IMR-90 (cell line): ENCODE measurements at regions not wholly inside any gene's neighbourhood (a gene's known extent, or its start where the extent isn't known, plus 50 kb on each side); places are given as distances from the start of the nearest gene placed in this dataset.

Experiments
- ATAC-seq: fragments of 200-7000 bp; cut with Tn5 transposase; 2 replicates; pipeline ENCODE4 v1.9.1; 2020; ENCODE audit warnings: low read depth, mild to moderate bottlenecking, moderate library complexity
- BruUV-seq: library from RNA; stranded (reverse); fragments of 400-500 nt; replicated peaks from 2 replicates; lab custom pipeline; 2021; lab: Mats Ljungman, UMichigan
- CTCF ChIA-PET: fragments of 300-600 bp; formaldehyde crosslinking; extraction: SDS; loops from one replicate; lab custom pipeline; 2021; ENCODE audit warnings: antibody characterized with exemption; lab: Yijun Ruan, JAX
- POLR2A ChIA-PET: fragments of 300-600 bp; sonication (Branson Sonifier 250); formaldehyde crosslinking; loops from one replicate; lab custom pipeline; 2022; ENCODE audit warnings: antibody characterized with exemption; ENCODE audit not compliant: unreplicated experiment; lab: Charles Lee
- DNase-seq: peaks from one replicate; pipeline ENCODE4 v3.0.0; 2013
- H2AFZ ChIP-seq: replicated peaks from 2 replicates; pipeline ENCODE3; 2013; ENCODE audit warnings: low read length, mild to moderate bottlenecking; ENCODE audit not compliant: poor library complexity
- H2AK5ac ChIP-seq: 2 replicates; pipeline ENCODE4 v1.6.1; 2013; ENCODE audit warnings: low read depth, low read length, inconsistent platforms
- H2AK9ac ChIP-seq: replicated peaks from 2 replicates; pipeline ENCODE3; 2013; ENCODE audit warnings: mild to moderate bottlenecking, low read depth, low read length, moderate library complexity; ENCODE audit not compliant: poor library complexity
- H2BK120ac ChIP-seq: 2 replicates; pipeline ENCODE4 v1.6.1; 2013; ENCODE audit warnings: low read depth, low read length, inconsistent platforms
- H2BK15ac ChIP-seq: 3 replicates; pipeline ENCODE4 v1.6.1; 2013; ENCODE audit warnings: low read depth, low read length, inconsistent platforms
- H2BK20ac ChIP-seq: 2 replicates; pipeline ENCODE4 v1.6.1; 2013; ENCODE audit warnings: low read depth, mild to moderate bottlenecking, inconsistent platforms, low read length, moderate library complexity
- H2BK5ac ChIP-seq: 2 replicates; pipeline ENCODE4 v1.6.1; 2013; ENCODE audit warnings: mild to moderate bottlenecking, low read depth, low read length, inconsistent platforms; ENCODE audit not compliant: poor library complexity, severe bottlenecking
- H3K14ac ChIP-seq: replicated peaks from 2 replicates; pipeline ENCODE4 v1.6.1; 2013; ENCODE audit warnings: low read depth, low read length, inconsistent platforms
- H3K18ac ChIP-seq: 2 replicates; pipeline ENCODE4 v1.6.1; 2013; ENCODE audit warnings: low read depth, low read length, control low read depth
- H3K23ac ChIP-seq: 2 replicates; pipeline ENCODE4 v1.6.1; 2013; ENCODE audit warnings: low read depth, low read length, inconsistent platforms
- H3K27ac ChIP-seq: 2 replicates; pipeline ENCODE4 v1.5.1; 2013; ENCODE audit warnings: mild to moderate bottlenecking, control low read depth, low read length; ENCODE audit not compliant: insufficient read depth
- H3K27me3 ChIP-seq: 2 replicates; pipeline ENCODE4 v1.6.1; 2013; ENCODE audit warnings: low read length; ENCODE audit not compliant: control insufficient read depth, insufficient read depth
- H3K36me3 ChIP-seq: 2 replicates; pipeline ENCODE4 v1.6.1; 2013; ENCODE audit warnings: low read length, mixed read lengths; ENCODE audit not compliant: control insufficient read depth, insufficient read depth
- H3K4ac ChIP-seq: 2 replicates; pipeline ENCODE4 v1.6.1; 2013; ENCODE audit warnings: low read depth, low read length, inconsistent platforms
- H3K4me1 ChIP-seq: 2 replicates; pipeline ENCODE4 v1.6.1; 2013; ENCODE audit warnings: low read length, mixed read lengths; ENCODE audit not compliant: control insufficient read depth, insufficient read depth
- H3K4me2 ChIP-seq: 2 replicates; pipeline ENCODE4 v1.6.1; 2013; ENCODE audit warnings: low read depth, mild to moderate bottlenecking, control low read depth, low read length, moderate library complexity
- H3K4me3 ChIP-seq: 2 replicates; pipeline ENCODE4 v1.5.1; 2013; ENCODE audit warnings: low read depth, mild to moderate bottlenecking, control low read depth, low read length, moderate library complexity; ENCODE audit not compliant: insufficient read depth
- H3K56ac ChIP-seq: 2 replicates; pipeline ENCODE4 v1.6.1; 2013; ENCODE audit warnings: low read length, inconsistent platforms; ENCODE audit not compliant: insufficient read depth; ENCODE audit errors: extremely low read depth
- H3K79me1 ChIP-seq, 2 experiments: 2 replicates each; pipeline ENCODE4 v1.6.1; 2013; ENCODE audit warnings: low read length in 2 of 2, inconsistent platforms in 1 of 2, low read depth in 1 of 2
- H3K9ac ChIP-seq: 2 replicates; pipeline ENCODE4 v1.6.1; 2013; ENCODE audit warnings: low read depth, low read length, control low read depth
- H3K9me1 ChIP-seq: 2 replicates; pipeline ENCODE4 v1.6.1; 2013; ENCODE audit warnings: low read length, inconsistent platforms; ENCODE audit not compliant: insufficient read depth
- H3K9me3 ChIP-seq: 2 replicates; pipeline ENCODE4 v1.6.1; 2013; ENCODE audit warnings: low read length; ENCODE audit not compliant: control insufficient read depth, insufficient read depth
- H4K20me1 ChIP-seq: 2 replicates; pipeline ENCODE4 v1.6.1; 2013; ENCODE audit warnings: low read length, inconsistent platforms; ENCODE audit not compliant: insufficient read depth
- H4K5ac ChIP-seq: 2 replicates; pipeline ENCODE4 v1.6.1; 2013; ENCODE audit warnings: mild to moderate bottlenecking, low read depth, low read length, control low read depth
- H4K8ac ChIP-seq, 2 experiments: 2 replicates each; pipeline ENCODE4 v1.6.1; 2013; ENCODE audit warnings: low read depth in 2 of 2, low read length in 2 of 2, control low read depth in 1 of 2, inconsistent platforms in 1 of 2
- H4K91ac ChIP-seq: 2 replicates; pipeline ENCODE4 v1.6.1; 2013; ENCODE audit warnings: low read depth, low read length, inconsistent platforms; ENCODE audit not compliant: insufficient read depth
- BHLHE40 ChIP-seq: fragments of 150-350 bp; IDR thresholded peaks from 2 replicates; pipeline ENCODE4 v1.6.1; 2016; ENCODE audit warnings: mild to moderate bottlenecking, low read depth, low read length
- CEBPB ChIP-seq: IDR thresholded peaks from 2 replicates; pipeline ENCODE4 v1.6.1; 2012; ENCODE audit warnings: low read depth, low read length, improper control_type of control experiment
- CHD1 ChIP-seq: IDR thresholded peaks from 2 replicates; pipeline ENCODE4 v1.6.1; 2012; ENCODE audit warnings: low read depth, low read length, improper control_type of control experiment
- FOS ChIP-seq: fragments of 150-350 bp; IDR thresholded peaks from 2 replicates; pipeline ENCODE4 v1.6.1; 2016; ENCODE audit warnings: low read depth, low read length
- MAFK ChIP-seq: IDR thresholded peaks from 2 replicates; pipeline ENCODE4 v1.6.1; 2012; ENCODE audit warnings: low read depth, low read length, improper control_type of control experiment
- MAZ ChIP-seq: IDR thresholded peaks from 2 replicates; pipeline ENCODE4 v1.6.1; 2012; ENCODE audit warnings: low read depth, mild to moderate bottlenecking, low read length, improper control_type of control experiment, moderate library complexity, borderline replicate concordance
- MXI1 ChIP-seq: IDR thresholded peaks from 2 replicates; pipeline ENCODE4 v1.6.1; 2012; ENCODE audit warnings: low read depth, mild to moderate bottlenecking, low read length, moderate library complexity, borderline replicate concordance
- NFE2L2 ChIP-seq: fragments of 150-350 bp; IDR thresholded peaks from 2 replicates; pipeline ENCODE4 v1.6.1; 2016; ENCODE audit warnings: low read depth, mild to moderate bottlenecking, low read length
- POLR2A ChIP-seq: IDR thresholded peaks from 2 replicates; pipeline ENCODE4 v1.6.1; 2012; ENCODE audit warnings: mild to moderate bottlenecking, low read depth, low read length
- RAD21 ChIP-seq: IDR thresholded peaks from 2 replicates; pipeline ENCODE4 v1.6.1; 2012; ENCODE audit warnings: low read length, improper control_type of control experiment
- RCOR1 ChIP-seq: IDR thresholded peaks from 2 replicates; pipeline ENCODE4 v1.6.1; 2012; ENCODE audit warnings: mild to moderate bottlenecking, low read length, improper control_type of control experiment; ENCODE audit not compliant: insufficient replicate concordance
- RFX5 ChIP-seq: IDR thresholded peaks from 2 replicates; pipeline ENCODE4 v1.8.0; 2012; ENCODE audit warnings: low read depth, mild to moderate bottlenecking, low read length, moderate library complexity
- SMC3 ChIP-seq: fragments of 150-350 bp; IDR thresholded peaks from 2 replicates; pipeline ENCODE4 v1.6.1; 2016; ENCODE audit warnings: low read depth, mild to moderate bottlenecking, antibody characterized with exemption, low read length, moderate library complexity
- whole genome bisulfite sequencing, 2 experiments: methylation state at CpG; one replicate each; pipeline versions ENCODE4 v1.1.5 to v1.1.7; 2013; ENCODE audit warnings: missing lambda C conversion rate in 2 of 2; ENCODE audit not compliant: insufficient read length in 1 of 2; ENCODE audit errors: extremely low coverage in 2 of 2; 5-methylcytosine and 5-hydroxymethylcytosine counted together
- dilution Hi-C: fragments of 300-500 bp; cut with HindIII; formaldehyde crosslinking; loops from one replicate; pipeline ENCODE4 v1.14.3; 2018; ENCODE audit warnings: low sequenced_read_pairs; ENCODE audit not compliant: unreplicated experiment
- in situ Hi-C: fragments of 300-500 bp; cut with MboI; formaldehyde crosslinking; loops from 3 replicates; pipeline ENCODE4 v1.14.3; 2019; ENCODE audit warnings: low sequenced_read_pairs, inconsistent platforms, mixed read lengths
- intact Hi-C: fragments of 100-400 bp; cut with micrococcal nuclease; formaldehyde crosslinking; loops from 2 replicates; pipeline ENCODE4 v1.10.0; 2022
- TF ChIP-seq, protein P1 (sequence below): fragments of 150-350 bp; IDR thresholded peaks from 2 replicates; pipeline ENCODE4 v1.6.1; 2016; ENCODE audit warnings: low read depth, mild to moderate bottlenecking, low read length, moderate library complexity, borderline replicate concordance
- TF ChIP-seq, protein P2 (sequence below): conservative IDR thresholded peaks from 2 replicates; pipeline ENCODE4 v1.5.1; 2012; ENCODE audit warnings: mild to moderate bottlenecking, low read depth, low read length, improper control_type of control experiment
- TF ChIP-seq, protein P3 (sequence below): fragments of 150-350 bp; IDR thresholded peaks from 2 replicates; pipeline ENCODE4 v1.6.1; 2017; ENCODE audit warnings: mild to moderate bottlenecking, antibody characterized with exemption, low read length, low read depth

DNA sequence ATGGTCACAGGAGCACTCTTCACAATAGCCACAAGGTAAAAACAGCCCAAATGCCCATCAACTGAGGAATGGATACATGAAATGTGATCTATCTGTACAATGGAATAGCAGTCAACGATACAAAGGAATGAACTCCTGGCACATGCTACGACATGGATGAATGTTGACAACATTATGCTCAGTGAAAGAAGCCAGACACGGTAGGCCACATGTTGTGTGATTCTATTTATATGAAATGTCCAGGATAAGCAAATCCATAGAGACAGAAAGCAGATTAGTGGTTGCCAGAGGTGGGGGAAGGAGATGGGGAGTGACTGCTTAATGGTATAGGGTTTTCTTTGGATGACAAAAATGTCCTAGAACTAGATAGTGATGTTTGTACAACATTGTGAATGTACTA is 58.7 kb upstream of the GPM6B start:
- Histone ChIP-seq H3K56ac (no peak overlapping the region), H3K4ac (no peak overlapping the region), H3K4me1 (peaks cover 6% of the 10 kb centered on the region), H3K27ac (no peak overlapping the region), H3K9me3 (no peaks in the 10 kb centered on the region), H2AK9ac (no peak overlapping the region), H3K18ac (no peak overlapping the region), H2BK15ac (no peak overlapping the region), H3K27me3 (peaks cover 8% of the 10 kb centered on the region), H3K9me1 (peaks cover 4% of the 10 kb centered on the region; the same call in 1 of the 2 replicates), H3K9ac (no peak overlapping the region), H2BK120ac (no peak overlapping the region), H3K79me1 (no peaks in the 10 kb centered on the region), H2BK20ac (no peak overlapping the region), H3K14ac (no peak overlapping the region), H3K4me3 (no peak overlapping the region), H2BK5ac (no peak overlapping the region), H3K23ac (no peak overlapping the region), H4K91ac (no peak overlapping the region), H4K20me1 (no peaks in the 10 kb centered on the region), H4K8ac (no peak overlapping the region), H2AK5ac (no peak overlapping the region), H3K36me3 (no peaks in the 10 kb centered on the region), H2AFZ (no peak overlapping the region), H3K4me2 (no peak overlapping the region), H4K5ac (no peak overlapping the region)
- TF ChIP-seq SMC3 (no peak), BHLHE40 (no peak), RAD21 (no peak), MAZ (no peak), CEBPB (no peak), CHD1 (no peak), FOS (no peak), RCOR1 (no peak), RFX5 (no peak), MAFK (no peak), POLR2A (no peak), NFE2L2 (no peak), MXI1 (no peak)
- TF ChIP-seq, protein P1, sequence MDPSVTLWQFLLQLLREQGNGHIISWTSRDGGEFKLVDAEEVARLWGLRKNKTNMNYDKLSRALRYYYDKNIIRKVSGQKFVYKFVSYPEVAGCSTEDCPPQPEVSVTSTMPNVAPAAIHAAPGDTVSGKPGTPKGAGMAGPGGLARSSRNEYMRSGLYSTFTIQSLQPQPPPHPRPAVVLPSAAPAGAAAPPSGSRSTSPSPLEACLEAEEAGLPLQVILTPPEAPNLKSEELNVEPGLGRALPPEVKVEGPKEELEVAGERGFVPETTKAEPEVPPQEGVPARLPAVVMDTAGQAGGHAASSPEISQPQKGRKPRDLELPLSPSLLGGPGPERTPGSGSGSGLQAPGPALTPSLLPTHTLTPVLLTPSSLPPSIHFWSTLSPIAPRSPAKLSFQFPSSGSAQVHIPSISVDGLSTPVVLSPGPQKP: no peak
- TF ChIP-seq, protein P2, sequence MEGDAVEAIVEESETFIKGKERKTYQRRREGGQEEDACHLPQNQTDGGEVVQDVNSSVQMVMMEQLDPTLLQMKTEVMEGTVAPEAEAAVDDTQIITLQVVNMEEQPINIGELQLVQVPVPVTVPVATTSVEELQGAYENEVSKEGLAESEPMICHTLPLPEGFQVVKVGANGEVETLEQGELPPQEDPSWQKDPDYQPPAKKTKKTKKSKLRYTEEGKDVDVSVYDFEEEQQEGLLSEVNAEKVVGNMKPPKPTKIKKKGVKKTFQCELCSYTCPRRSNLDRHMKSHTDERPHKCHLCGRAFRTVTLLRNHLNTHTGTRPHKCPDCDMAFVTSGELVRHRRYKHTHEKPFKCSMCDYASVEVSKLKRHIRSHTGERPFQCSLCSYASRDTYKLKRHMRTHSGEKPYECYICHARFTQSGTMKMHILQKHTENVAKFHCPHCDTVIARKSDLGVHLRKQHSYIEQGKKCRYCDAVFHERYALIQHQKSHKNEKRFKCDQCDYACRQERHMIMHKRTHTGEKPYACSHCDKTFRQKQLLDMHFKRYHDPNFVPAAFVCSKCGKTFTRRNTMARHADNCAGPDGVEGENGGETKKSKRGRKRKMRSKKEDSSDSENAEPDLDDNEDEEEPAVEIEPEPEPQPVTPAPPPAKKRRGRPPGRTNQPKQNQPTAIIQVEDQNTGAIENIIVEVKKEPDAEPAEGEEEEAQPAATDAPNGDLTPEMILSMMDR: no peak
- TF ChIP-seq, protein P3, sequence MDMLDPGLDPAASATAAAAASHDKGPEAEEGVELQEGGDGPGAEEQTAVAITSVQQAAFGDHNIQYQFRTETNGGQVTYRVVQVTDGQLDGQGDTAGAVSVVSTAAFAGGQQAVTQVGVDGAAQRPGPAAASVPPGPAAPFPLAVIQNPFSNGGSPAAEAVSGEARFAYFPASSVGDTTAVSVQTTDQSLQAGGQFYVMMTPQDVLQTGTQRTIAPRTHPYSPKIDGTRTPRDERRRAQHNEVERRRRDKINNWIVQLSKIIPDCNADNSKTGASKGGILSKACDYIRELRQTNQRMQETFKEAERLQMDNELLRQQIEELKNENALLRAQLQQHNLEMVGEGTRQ: no peak
- BruUV-seq: no TSS peak
- ChIA-PET CTCF (no interaction called here), POLR2A (no interaction called here)
- DNase-seq (no peak), ATAC-seq (no peak)
- in situ Hi-C loops (no loop called here), dilution Hi-C loops (no loop called here), intact Hi-C loops (no loop called here)
- WGBS, 2 experiments: 51% methylated on average over 3 of the region's 3 CpGs; no CpG with 5 or more reads in 1 of the 2 experiments
